ENCODE measurements at regions not wholly inside any gene's neighbourhood (a gene's known extent, or its start where the extent isn't known, plus 50 kb on each side); places are given as distances from the start of the nearest gene placed in this dataset.

GRCh38 chr5:5546408-5546807 is 123.9 kb downstream of the ICE1 start (continued):
- TF ChIP-seq HMGA2 (CRISPR knock-in tag; IDR thresholded peaks at IDR 0.05) (no peak), IRF2 (CRISPR knock-in tag; IDR thresholded peaks at IDR 0.05; ENCODE audit: borderline replicate concordance, low read depth) (no peak), KAT7 (CRISPR knock-in tag; IDR thresholded peaks at IDR 0.05; ENCODE audit: borderline replicate concordance) (no peak)

- no peak overlapping the region for H3K27ac Mint-ChIP-seq
- CTCF ChIA-PET: no interaction called here
- H3K4me1 Mint-ChIP-seq: peaks cover 35% of the 10 kb centered on the region
- POLR2A ChIA-PET: no interaction called here
- H3K27me3 Mint-ChIP-seq (ENCODE audit: low read depth): peaks cover 3% of the 10 kb centered on the region
- H3K36me3 Mint-ChIP-seq: no peaks in the 10 kb centered on the region; the same call in 1 of the 2 replicates
- ATAC-seq: no peak; the same call in 1 of the 2 replicates
- no peak for TF ChIP-seq OVOL2 (CRISPR knock-in tag; IDR thresholded peaks at IDR 0.05; ENCODE audit: borderline replicate concordance)
- TF ChIP-seq JAZF1 (CRISPR knock-in tag; IDR thresholded peaks at IDR 0.05): no peak
- TF ChIP-seq TCF7 (CRISPR knock-in tag; IDR thresholded peaks at IDR 0.05; ENCODE audit: low read depth): no peak
- TF ChIP-seq, protein P1, sequence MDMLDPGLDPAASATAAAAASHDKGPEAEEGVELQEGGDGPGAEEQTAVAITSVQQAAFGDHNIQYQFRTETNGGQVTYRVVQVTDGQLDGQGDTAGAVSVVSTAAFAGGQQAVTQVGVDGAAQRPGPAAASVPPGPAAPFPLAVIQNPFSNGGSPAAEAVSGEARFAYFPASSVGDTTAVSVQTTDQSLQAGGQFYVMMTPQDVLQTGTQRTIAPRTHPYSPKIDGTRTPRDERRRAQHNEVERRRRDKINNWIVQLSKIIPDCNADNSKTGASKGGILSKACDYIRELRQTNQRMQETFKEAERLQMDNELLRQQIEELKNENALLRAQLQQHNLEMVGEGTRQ (CRISPR knock-in tag; IDR thresholded peaks at IDR 0.05): no peak
- TF ChIP-seq RORB (CRISPR knock-in tag; IDR thresholded peaks at IDR 0.05): no peak
- TF ChIP-seq ATF1 (CRISPR knock-in tag; IDR thresholded peaks at IDR 0.05): no peak
- no peak for TF ChIP-seq IRF2 (CRISPR knock-in tag; IDR thresholded peaks at IDR 0.05; ENCODE audit: borderline replicate concordance, low read depth)
- TF ChIP-seq, protein P2, sequence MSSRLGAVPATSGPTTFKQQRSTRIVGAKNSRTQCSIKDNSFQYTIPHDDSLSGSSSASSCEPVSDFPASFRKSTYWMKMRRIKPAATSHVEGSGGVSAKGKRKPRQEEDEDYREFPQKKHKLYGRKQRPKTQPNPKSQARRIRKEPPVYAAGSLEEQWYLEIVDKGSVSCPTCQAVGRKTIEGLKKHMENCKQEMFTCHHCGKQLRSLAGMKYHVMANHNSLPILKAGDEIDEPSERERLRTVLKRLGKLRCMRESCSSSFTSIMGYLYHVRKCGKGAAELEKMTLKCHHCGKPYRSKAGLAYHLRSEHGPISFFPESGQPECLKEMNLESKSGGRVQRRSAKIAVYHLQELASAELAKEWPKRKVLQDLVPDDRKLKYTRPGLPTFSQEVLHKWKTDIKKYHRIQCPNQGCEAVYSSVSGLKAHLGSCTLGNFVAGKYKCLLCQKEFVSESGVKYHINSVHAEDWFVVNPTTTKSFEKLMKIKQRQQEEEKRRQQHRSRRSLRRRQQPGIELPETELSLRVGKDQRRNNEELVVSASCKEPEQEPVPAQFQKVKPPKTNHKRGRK (CRISPR knock-in tag; IDR thresholded peaks at IDR 0.05; ENCODE audit: borderline replicate concordance): no peak
- no peak for TF ChIP-seq EMX1 (CRISPR knock-in tag; IDR thresholded peaks at IDR 0.05)
- TF ChIP-seq, protein P3, sequence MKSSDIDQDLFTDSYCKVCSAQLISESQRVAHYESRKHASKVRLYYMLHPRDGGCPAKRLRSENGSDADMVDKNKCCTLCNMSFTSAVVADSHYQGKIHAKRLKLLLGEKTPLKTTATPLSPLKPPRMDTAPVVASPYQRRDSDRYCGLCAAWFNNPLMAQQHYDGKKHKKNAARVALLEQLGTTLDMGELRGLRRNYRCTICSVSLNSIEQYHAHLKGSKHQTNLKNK (CRISPR knock-in tag; IDR thresholded peaks at IDR 0.05): no peak
- no peak for TF ChIP-seq MAX (CRISPR knock-in tag; IDR thresholded peaks at IDR 0.05)
- TF ChIP-seq ZNF416 (CRISPR knock-in tag; IDR thresholded peaks at IDR 0.05): no peak
- no peak for TF ChIP-seq TEAD1 (CRISPR knock-in tag; IDR thresholded peaks at IDR 0.05)
- no peak for TF ChIP-seq ZNF671 (CRISPR knock-in tag; IDR thresholded peaks at IDR 0.05)
- no peak for TF ChIP-seq CBFB (CRISPR knock-in tag; IDR thresholded peaks at IDR 0.05; ENCODE audit: low read depth)
- no peak for DNase-seq (ENCODE audit: low spot score)
- H3K4me3 Mint-ChIP-seq: no peak overlapping the region
- peaks cover 17% of the 10 kb centered on the region for H3K9me3 Mint-ChIP-seq
Observed at GRCh38 chr5:5544094-5544663, 121.7 kb downstream of the ICE1 start.

DNA sequence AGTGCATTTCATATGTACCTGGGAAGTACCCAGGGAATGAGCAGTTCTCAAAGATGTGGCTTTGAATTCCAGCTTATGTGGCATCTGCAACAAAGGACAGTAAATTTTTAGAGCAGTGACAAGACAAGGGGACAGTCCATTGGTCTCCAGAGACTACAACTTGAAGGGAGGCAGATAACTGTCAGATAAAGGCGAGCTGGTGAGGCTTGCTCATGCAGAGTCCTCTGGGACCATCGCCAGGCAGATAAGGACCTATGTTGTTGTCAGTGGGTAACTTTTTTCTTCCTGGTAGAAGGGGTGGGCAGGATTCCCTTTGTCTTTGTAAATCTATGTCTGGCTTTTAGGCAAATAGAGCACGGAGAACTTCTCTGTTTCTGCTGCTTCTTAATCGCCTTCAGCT is 120.2 kb downstream of the ICE1 start:
- peaks cover 11% of the 10 kb centered on the region for H3K9me3 Mint-ChIP-seq
- H3K36me3 Mint-ChIP-seq: no peaks in the 10 kb centered on the region; the same call in 1 of the 2 replicates
- peaks cover 3% of the 10 kb centered on the region; the same call in 1 of the 2 replicates for H3K27me3 Mint-ChIP-seq (ENCODE audit: low read depth)
- POLR2A ChIA-PET: no interaction called here
- H3K4me3 Mint-ChIP-seq: no peak overlapping the region
- 0 out of 2 replicates have a peak, but pooled peaks have one; percentile 37 for ATAC-seq
- no peak for DNase-seq (ENCODE audit: low spot score)
- peaks cover 39% of the 10 kb centered on the region for H3K4me1 Mint-ChIP-seq
- H3K27ac Mint-ChIP-seq: no peak overlapping the region
- CTCF ChIA-PET: interaction anchor here (2.1 kb wide), 1 partner anchor 45 kb away, joined by 4 read pairs; no protein-coding TSS in a partner anchor
- TF ChIP-seq, protein P4, sequence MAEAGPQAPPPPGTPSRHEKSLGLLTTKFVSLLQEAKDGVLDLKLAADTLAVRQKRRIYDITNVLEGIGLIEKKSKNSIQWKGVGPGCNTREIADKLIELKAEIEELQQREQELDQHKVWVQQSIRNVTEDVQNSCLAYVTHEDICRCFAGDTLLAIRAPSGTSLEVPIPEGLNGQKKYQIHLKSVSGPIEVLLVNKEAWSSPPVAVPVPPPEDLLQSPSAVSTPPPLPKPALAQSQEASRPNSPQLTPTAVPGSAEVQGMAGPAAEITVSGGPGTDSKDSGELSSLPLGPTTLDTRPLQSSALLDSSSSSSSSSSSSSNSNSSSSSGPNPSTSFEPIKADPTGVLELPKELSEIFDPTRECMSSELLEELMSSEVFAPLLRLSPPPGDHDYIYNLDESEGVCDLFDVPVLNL (CRISPR knock-in tag; IDR thresholded peaks at IDR 0.05; ENCODE audit: borderline replicate concordance, low read depth): no peak
- TF ChIP-seq MXD4 (CRISPR knock-in tag; IDR thresholded peaks at IDR 0.05; ENCODE audit: borderline replicate concordance) (no peak), NFE2L1 (CRISPR knock-in tag; IDR thresholded peaks at IDR 0.05) (no peak), ATF1 (CRISPR knock-in tag; IDR thresholded peaks at IDR 0.05) (no peak), SMAD3 (CRISPR knock-in tag; IDR thresholded peaks at IDR 0.05; ENCODE audit: borderline replicate concordance) (no peak), MLX (CRISPR knock-in tag; IDR thresholded peaks at IDR 0.05) (no peak), CREB1 (CRISPR knock-in tag; IDR thresholded peaks at IDR 0.05) (no peak), ZNF232 (CRISPR knock-in tag; IDR thresholded peaks at IDR 0.05) (no peak), GTF2I (CRISPR knock-in tag; conservative IDR thresholded peaks at IDR 0.05) (no peak), JAZF1 (CRISPR knock-in tag; IDR thresholded peaks at IDR 0.05) (no peak)
- TF ChIP-seq, protein P5, sequence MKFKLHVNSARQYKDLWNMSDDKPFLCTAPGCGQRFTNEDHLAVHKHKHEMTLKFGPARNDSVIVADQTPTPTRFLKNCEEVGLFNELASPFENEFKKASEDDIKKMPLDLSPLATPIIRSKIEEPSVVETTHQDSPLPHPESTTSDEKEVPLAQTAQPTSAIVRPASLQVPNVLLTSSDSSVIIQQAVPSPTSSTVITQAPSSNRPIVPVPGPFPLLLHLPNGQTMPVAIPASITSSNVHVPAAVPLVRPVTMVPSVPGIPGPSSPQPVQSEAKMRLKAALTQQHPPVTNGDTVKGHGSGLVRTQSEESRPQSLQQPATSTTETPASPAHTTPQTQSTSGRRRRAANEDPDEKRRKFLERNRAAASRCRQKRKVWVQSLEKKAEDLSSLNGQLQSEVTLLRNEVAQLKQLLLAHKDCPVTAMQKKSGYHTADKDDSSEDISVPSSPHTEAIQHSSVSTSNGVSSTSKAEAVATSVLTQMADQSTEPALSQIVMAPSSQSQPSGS (CRISPR knock-in tag; IDR thresholded peaks at IDR 0.05; ENCODE audit: borderline replicate concordance, low read depth): no peak
- TF ChIP-seq, protein P6, sequence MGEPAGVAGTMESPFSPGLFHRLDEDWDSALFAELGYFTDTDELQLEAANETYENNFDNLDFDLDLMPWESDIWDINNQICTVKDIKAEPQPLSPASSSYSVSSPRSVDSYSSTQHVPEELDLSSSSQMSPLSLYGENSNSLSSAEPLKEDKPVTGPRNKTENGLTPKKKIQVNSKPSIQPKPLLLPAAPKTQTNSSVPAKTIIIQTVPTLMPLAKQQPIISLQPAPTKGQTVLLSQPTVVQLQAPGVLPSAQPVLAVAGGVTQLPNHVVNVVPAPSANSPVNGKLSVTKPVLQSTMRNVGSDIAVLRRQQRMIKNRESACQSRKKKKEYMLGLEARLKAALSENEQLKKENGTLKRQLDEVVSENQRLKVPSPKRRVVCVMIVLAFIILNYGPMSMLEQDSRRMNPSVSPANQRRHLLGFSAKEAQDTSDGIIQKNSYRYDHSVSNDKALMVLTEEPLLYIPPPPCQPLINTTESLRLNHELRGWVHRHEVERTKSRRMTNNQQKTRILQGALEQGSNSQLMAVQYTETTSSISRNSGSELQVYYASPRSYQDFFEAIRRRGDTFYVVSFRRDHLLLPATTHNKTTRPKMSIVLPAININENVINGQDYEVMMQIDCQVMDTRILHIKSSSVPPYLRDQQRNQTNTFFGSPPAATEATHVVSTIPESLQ (CRISPR knock-in tag; IDR thresholded peaks at IDR 0.05): no peak
